WTC11 (cell line): ENCODE measurements at regions not wholly inside any gene's neighbourhood (a gene's known extent, or its start where the extent isn't known, plus 50 kb on each side); places are given as distances from the start of the nearest gene placed in this dataset.

ENCODE experiments used
- GRHL2 ChIP-seq: fragments of 250-450 bp; sonication (Bioruptor Pico); IDR thresholded peaks from 2 replicates; pipeline ENCODE4 v1.8.0; 2022; ENCODE audit warnings: mild to moderate bottlenecking, moderate library complexity; ENCODE audit not compliant: insufficient replicate concordance, severe bottlenecking
- TEAD4 ChIP-seq: sonication (generic); formaldehyde crosslinking; IDR thresholded peaks from 2 replicates; pipeline ENCODE4 v1.8.0; 2022; ENCODE audit warnings: mild to moderate bottlenecking, missing genetic modification reagents
- TF ChIP-seq, protein P1 (sequence below): fragments of 200-600 bp; IDR thresholded peaks from 2 replicates; pipeline ENCODE4 v1.8.0; 2022; ENCODE audit warnings: antibody characterized with exemption
- TF ChIP-seq, protein P2 (sequence below): sonication (generic); formaldehyde crosslinking; IDR thresholded peaks from 2 replicates; pipeline ENCODE4 v1.8.1; 2022; ENCODE audit warnings: low read depth, missing genetic modification reagents, borderline replicate concordance
- TF ChIP-seq, protein P3 (sequence below): sonication (generic); formaldehyde crosslinking; IDR thresholded peaks from 2 replicates; pipeline ENCODE4 v1.8.0; 2022; ENCODE audit warnings: missing genetic modification reagents

DNA sequence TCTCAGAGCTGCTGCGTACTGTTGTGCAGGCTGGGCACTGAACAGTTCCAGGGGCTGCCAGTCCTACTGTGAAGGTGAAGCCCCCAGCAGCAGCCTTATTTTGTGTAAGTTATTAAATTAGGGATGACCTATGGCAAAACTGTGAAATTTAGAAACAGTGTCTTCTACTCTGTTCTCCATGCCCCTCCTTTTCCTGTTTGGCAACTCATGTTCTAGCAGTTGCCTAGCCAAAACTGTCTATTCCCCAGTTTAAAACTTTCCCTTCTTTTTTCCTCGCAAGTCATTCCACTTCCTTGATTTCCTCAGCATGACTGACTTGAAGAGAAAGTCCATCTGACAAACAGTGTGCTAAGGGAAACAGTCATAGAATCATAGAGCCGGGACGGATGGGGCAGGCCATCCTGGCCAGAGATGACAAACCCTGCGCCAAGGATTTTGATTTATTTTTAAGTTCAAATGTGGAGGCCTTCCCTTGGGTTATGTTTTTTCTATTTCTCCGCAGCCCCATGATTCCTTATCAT is 78.1 kb upstream of the OLFM4 start:
- TF ChIP-seq, protein P1, sequence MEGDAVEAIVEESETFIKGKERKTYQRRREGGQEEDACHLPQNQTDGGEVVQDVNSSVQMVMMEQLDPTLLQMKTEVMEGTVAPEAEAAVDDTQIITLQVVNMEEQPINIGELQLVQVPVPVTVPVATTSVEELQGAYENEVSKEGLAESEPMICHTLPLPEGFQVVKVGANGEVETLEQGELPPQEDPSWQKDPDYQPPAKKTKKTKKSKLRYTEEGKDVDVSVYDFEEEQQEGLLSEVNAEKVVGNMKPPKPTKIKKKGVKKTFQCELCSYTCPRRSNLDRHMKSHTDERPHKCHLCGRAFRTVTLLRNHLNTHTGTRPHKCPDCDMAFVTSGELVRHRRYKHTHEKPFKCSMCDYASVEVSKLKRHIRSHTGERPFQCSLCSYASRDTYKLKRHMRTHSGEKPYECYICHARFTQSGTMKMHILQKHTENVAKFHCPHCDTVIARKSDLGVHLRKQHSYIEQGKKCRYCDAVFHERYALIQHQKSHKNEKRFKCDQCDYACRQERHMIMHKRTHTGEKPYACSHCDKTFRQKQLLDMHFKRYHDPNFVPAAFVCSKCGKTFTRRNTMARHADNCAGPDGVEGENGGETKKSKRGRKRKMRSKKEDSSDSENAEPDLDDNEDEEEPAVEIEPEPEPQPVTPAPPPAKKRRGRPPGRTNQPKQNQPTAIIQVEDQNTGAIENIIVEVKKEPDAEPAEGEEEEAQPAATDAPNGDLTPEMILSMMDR, result no peak
- TF ChIP-seq, protein P2, sequence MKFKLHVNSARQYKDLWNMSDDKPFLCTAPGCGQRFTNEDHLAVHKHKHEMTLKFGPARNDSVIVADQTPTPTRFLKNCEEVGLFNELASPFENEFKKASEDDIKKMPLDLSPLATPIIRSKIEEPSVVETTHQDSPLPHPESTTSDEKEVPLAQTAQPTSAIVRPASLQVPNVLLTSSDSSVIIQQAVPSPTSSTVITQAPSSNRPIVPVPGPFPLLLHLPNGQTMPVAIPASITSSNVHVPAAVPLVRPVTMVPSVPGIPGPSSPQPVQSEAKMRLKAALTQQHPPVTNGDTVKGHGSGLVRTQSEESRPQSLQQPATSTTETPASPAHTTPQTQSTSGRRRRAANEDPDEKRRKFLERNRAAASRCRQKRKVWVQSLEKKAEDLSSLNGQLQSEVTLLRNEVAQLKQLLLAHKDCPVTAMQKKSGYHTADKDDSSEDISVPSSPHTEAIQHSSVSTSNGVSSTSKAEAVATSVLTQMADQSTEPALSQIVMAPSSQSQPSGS (CRISPR knock-in tag), result no peak
- no peak for TF ChIP-seq TEAD4 (CRISPR knock-in tag)
- TF ChIP-seq, protein P3, sequence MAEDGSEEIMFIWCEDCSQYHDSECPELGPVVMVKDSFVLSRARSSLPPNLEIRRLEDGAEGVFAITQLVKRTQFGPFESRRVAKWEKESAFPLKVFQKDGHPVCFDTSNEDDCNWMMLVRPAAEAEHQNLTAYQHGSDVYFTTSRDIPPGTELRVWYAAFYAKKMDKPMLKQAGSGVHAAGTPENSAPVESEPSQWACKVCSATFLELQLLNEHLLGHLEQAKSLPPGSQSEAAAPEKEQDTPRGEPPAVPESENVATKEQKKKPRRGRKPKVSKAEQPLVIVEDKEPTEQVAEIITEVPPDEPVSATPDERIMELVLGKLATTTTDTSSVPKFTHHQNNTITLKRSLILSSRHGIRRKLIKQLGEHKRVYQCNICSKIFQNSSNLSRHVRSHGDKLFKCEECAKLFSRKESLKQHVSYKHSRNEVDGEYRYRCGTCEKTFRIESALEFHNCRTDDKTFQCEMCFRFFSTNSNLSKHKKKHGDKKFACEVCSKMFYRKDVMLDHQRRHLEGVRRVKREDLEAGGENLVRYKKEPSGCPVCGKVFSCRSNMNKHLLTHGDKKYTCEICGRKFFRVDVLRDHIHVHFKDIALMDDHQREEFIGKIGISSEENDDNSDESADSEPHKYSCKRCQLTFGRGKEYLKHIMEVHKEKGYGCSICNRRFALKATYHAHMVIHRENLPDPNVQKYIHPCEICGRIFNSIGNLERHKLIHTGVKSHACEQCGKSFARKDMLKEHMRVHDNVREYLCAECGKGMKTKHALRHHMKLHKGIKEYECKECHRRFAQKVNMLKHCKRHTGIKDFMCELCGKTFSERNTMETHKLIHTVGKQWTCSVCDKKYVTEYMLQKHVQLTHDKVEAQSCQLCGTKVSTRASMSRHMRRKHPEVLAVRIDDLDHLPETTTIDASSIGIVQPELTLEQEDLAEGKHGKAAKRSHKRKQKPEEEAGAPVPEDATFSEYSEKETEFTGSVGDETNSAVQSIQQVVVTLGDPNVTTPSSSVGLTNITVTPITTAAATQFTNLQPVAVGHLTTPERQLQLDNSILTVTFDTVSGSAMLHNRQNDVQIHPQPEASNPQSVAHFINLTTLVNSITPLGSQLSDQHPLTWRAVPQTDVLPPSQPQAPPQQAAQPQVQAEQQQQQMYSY (CRISPR knock-in tag), result no peak
- no peak for TF ChIP-seq GRHL2
